SK-N-SH treated with all-trans-retinoic acid at 6 μM for 48 hours (cell line): ENCODE measurements at regions not wholly inside any gene's neighbourhood (a gene's known extent, or its start where the extent isn't known, plus 50 kb on each side); places are given as distances from the start of the nearest gene placed in this dataset.

Experiments
- ARNTL ChIP-seq: fragments of 450-650 bp; formaldehyde crosslinking; IDR thresholded peaks from 2 replicates; pipeline ENCODE4 v1.5.0; 2020; ENCODE audit warnings: low read depth, mild to moderate bottlenecking, moderate library complexity, borderline replicate concordance
- BACH2 ChIP-seq: fragments of 250-450 bp; sonication (Bioruptor Pico); IDR thresholded peaks from 2 replicates; pipeline ENCODE4 v1.9.0; 2021; ENCODE audit warnings: mild to moderate bottlenecking, borderline replicate concordance
- GLIS3 ChIP-seq: fragments of 250-450 bp; sonication (Bioruptor Pico); IDR thresholded peaks from 2 replicates; pipeline ENCODE4 v1.5.0; 2020; ENCODE audit warnings: mild to moderate bottlenecking, moderate library complexity
- TF ChIP-seq, protein P1 (sequence below): fragments of 250-450 bp; sonication (Bioruptor Pico); IDR thresholded peaks from 2 replicates; pipeline ENCODE4 v1.8.0; 2020; ENCODE audit warnings: mild to moderate bottlenecking, moderate library complexity, borderline replicate concordance

GRCh38 chr12:89975574-89975973 lies 266.9 kb upstream of the ATP2B1 start:
- TF ChIP-seq, protein P1, sequence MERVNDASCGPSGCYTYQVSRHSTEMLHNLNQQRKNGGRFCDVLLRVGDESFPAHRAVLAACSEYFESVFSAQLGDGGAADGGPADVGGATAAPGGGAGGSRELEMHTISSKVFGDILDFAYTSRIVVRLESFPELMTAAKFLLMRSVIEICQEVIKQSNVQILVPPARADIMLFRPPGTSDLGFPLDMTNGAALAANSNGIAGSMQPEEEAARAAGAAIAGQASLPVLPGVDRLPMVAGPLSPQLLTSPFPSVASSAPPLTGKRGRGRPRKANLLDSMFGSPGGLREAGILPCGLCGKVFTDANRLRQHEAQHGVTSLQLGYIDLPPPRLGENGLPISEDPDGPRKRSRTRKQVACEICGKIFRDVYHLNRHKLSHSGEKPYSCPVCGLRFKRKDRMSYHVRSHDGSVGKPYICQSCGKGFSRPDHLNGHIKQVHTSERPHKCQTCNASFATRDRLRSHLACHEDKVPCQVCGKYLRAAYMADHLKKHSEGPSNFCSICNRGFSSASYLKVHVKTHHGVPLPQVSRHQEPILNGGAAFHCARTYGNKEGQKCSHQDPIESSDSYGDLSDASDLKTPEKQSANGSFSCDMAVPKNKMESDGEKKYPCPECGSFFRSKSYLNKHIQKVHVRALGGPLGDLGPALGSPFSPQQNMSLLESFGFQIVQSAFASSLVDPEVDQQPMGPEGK = no peak
- no peak for TF ChIP-seq ARNTL (CRISPR knock-in tag)
- no peak for TF ChIP-seq BACH2
- TF ChIP-seq GLIS3 = no peak
